GM06990 (cell line): ENCODE measurements at regions not wholly inside any gene's neighbourhood (a gene's known extent, or its start where the extent isn't known, plus 50 kb on each side); places are given as distances from the start of the nearest gene placed in this dataset.

Experiments used
- DNase-seq: peaks from one replicate; pipeline ENCODE4 v3.0.0-alpha.2; 2011; ENCODE audit not compliant: insufficient read length; ENCODE audit errors: extremely low read depth
- H3K27me3 ChIP-seq: replicated peaks from 2 replicates; pipeline ENCODE4 v1.6.0; 2011; ENCODE audit warnings: low read length; ENCODE audit not compliant: control insufficient read depth, insufficient read depth
- H3K36me3 ChIP-seq: 2 replicates; pipeline ENCODE4 v1.5.1; 2011; ENCODE audit warnings: low read length; ENCODE audit not compliant: control insufficient read depth, insufficient read depth
- H3K4me3 ChIP-seq: replicated peaks from 2 replicates; pipeline ENCODE4 v1.5.1; 2011; ENCODE audit warnings: low read depth, mild to moderate bottlenecking, control low read depth, low read length
- CTCF ChIP-seq: IDR thresholded peaks from 2 replicates; pipeline ENCODE4 v1.5.1; 2011; ENCODE audit warnings: low read length, control low read depth, mild to moderate bottlenecking, inconsistent platforms; ENCODE audit not compliant: insufficient read depth, poor library complexity, severe bottlenecking

DNA sequence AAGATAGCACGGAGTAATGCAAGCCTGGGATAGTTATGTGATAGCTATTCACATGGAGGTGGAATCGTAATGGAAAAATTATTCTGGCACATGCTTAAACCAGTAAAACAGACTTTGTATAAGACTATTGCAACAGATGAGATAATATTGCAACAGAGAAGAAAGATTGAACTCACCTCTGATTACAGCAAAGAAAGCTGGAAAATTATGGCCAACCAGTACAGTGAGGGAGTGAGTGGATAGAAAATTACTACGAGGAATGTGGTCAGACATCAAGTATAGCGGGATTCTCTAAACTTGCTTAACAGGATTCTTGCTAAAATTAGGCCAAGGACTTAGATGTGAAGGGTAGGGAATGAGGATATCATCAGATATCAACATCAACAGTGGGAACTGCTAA, 397.6 kb upstream of the KLHL1 start:
- TF ChIP-seq CTCF, result no peak
- H3K27me3 ChIP-seq, result no peaks in the 10 kb centered on the region
- H3K4me3 ChIP-seq, result no peak overlapping the region
- H3K36me3 ChIP-seq, result no peaks in the 10 kb centered on the region
- DNase-seq, result no peak

GRCh38 chr13:70502944-70503343, 394.7 kb upstream of the KLHL1 start:
- H3K27me3 ChIP-seq, result no peaks in the 10 kb centered on the region
- no peak for TF ChIP-seq CTCF
- no peak overlapping the region for H3K4me3 ChIP-seq
- DNase-seq, result no peak
- H3K36me3 ChIP-seq, result no peaks in the 10 kb centered on the region

DNA sequence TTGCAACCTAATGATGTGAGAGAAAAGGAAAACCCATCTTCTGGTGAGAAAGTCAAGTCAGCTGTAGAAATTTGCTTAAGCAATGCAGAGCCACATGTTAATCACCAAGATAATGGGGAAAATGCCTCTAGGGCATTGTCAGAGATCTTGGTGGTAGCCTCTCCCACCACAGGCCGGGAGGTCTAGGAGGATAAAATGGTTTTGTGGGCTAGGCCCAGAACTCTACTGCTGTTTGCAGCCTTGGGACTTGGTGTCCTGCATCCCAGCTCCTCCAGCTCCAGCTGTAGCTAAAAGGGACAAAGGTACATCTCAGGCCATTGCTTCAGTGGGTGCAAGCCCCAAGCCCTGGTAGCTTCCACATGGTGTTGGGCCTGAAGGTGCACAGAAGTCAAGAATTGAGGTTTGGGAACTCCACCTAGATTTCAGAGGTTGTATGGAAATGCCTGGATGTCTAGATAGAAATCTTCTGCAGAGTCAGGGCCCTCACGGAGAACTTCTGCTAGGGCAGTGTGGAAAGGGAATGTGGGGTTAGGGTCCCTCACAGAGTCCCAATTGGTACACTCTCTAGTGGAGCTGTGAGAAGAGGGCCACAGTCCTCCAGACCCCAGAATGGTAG, 382.2 kb upstream of the KLHL1 start:
- Histone ChIP-seq H3K27me3 (no peaks in the 10 kb centered on the region), H3K4me3 (no peak overlapping the region), H3K36me3 (no peaks in the 10 kb centered on the region)
- DNase-seq, result no peak
- no peak for TF ChIP-seq CTCF

GRCh38 chr13:70484931-70485330, 376.7 kb upstream of the KLHL1 start:
- DNase-seq, result no peak
- no peak for TF ChIP-seq CTCF
- no peaks in the 10 kb centered on the region for H3K27me3 ChIP-seq
- H3K36me3 ChIP-seq, result no peaks in the 10 kb centered on the region
- H3K4me3 ChIP-seq, result no peak overlapping the region

DNA sequence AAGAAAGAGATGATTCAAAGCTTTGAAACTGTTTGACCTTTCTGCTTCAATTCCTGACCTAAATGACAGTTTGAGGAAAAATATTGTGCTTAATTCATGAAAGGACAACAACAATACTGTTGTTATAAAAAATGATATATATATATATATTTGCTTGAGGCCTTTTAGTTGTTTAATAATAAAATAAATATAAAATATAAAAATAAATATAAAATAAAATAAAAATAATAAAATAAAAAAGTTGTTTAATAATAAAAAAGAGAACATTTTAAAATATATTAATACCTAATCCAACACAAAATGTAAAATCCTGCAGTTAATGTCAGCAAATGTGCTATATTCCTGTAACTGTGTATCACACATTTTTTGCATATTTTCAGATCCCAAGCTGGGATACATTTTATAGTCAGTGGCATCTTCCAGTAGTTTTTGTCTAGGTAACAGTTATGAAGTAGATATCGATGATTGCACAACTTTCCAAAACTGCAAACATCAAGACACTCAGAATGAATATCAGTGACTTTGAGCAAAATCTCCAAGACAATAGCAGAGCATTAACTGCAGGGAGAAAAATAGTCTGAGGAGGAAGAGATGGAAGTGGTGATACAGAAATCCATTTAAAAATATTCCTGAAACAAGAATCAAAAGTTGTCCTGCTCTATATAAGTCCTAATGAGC, 375.5 kb upstream of the KLHL1 start:
- H3K4me3 ChIP-seq, result no peak overlapping the region
- H3K36me3 ChIP-seq, result no peaks in the 10 kb centered on the region
- no peaks in the 10 kb centered on the region for H3K27me3 ChIP-seq
- no peak for DNase-seq
- TF ChIP-seq CTCF, result no peak
